Loucy (cell line): ENCODE measurements at regions not wholly inside any gene's neighbourhood (a gene's known extent, or its start where the extent isn't known, plus 50 kb on each side); places are given as distances from the start of the nearest gene placed in this dataset.

Experiments used
- H2AFZ ChIP-seq: fragments of 200-600 bp; sonication (generic); 2 replicates; pipeline ENCODE4 v1.6.0; 2016; ENCODE audit warnings: antibody characterized with exemption, mild to moderate bottlenecking, low read length, moderate library complexity
- H3F3A ChIP-seq: fragments of 200-600 bp; 2 replicates; pipeline ENCODE4 v1.6.0; 2016; ENCODE audit warnings: antibody characterized with exemption, low read depth, mild to moderate bottlenecking
- H3K27me3 ChIP-seq: fragments of 200-600 bp; sonication (generic); 2 replicates; pipeline ENCODE4 v1.6.1; 2014; ENCODE audit warnings: low read length, mild to moderate bottlenecking; ENCODE audit not compliant: insufficient read depth, poor library complexity, severe bottlenecking
- H3K36me3 ChIP-seq: fragments of 200-600 bp; sonication (generic); 2 replicates; pipeline ENCODE4 v1.6.1; 2016; ENCODE audit warnings: low read length; ENCODE audit not compliant: insufficient read depth
- H3K4me1 ChIP-seq: fragments of 200-600 bp; sonication (generic); 2 replicates; pipeline ENCODE4 v1.5.1; 2014; ENCODE audit warnings: low read length, mild to moderate bottlenecking; ENCODE audit not compliant: insufficient read depth, poor library complexity, severe bottlenecking
- H3K4me2 ChIP-seq: fragments of 200-600 bp; sonication (generic); 2 replicates; pipeline ENCODE4 v1.6.0; 2014; ENCODE audit warnings: antibody characterized with exemption, low read length, low read depth, mild to moderate bottlenecking; ENCODE audit not compliant: poor library complexity, severe bottlenecking
- H3K4me3 ChIP-seq: fragments of 200-600 bp; sonication (generic); 2 replicates; pipeline ENCODE4 v1.5.1; 2014; ENCODE audit warnings: low read length, mild to moderate bottlenecking, mixed read lengths; ENCODE audit not compliant: poor library complexity, severe bottlenecking
- H3K79me2 ChIP-seq: fragments of 200-600 bp; sonication (generic); 2 replicates; pipeline ENCODE4 v1.6.1; 2014; ENCODE audit warnings: low read length; ENCODE audit not compliant: insufficient read depth
- H3K9ac ChIP-seq: fragments of 200-600 bp; sonication (generic); 2 replicates; pipeline ENCODE4 v1.6.0; 2014; ENCODE audit warnings: mild to moderate bottlenecking, low read depth, low read length, moderate library complexity; ENCODE audit not compliant: poor library complexity, severe bottlenecking
- H3K9me2 ChIP-seq: fragments of 200-600 bp; sonication (generic); replicated peaks from 2 replicates; pipeline ENCODE4 v1.6.1; 2016; ENCODE audit warnings: low read depth, low read length, mixed read lengths
- H3K9me3 ChIP-seq: fragments of 200-600 bp; sonication (generic); 2 replicates; pipeline ENCODE4 v1.6.1; 2014; ENCODE audit warnings: mild to moderate bottlenecking, antibody characterized with exemption, low read length, low read depth; ENCODE audit not compliant: insufficient read depth
- H4K20me1 ChIP-seq: fragments of 200-600 bp; sonication (generic); 2 replicates; pipeline ENCODE4 v1.6.0; 2014; ENCODE audit warnings: antibody characterized with exemption, low read length, mild to moderate bottlenecking; ENCODE audit not compliant: insufficient read depth, poor library complexity, severe bottlenecking
- CTCF ChIP-seq: fragments of 200-600 bp; sonication (generic); conservative IDR thresholded peaks from 2 replicates; pipeline ENCODE4 v1.5.1; 2014; ENCODE audit warnings: mild to moderate bottlenecking, antibody characterized with exemption, low read length
- EZH2phosphoT487 ChIP-seq: fragments of 200-600 bp; IDR thresholded peaks from 2 replicates; pipeline ENCODE4 v1.6.1; 2018; ENCODE audit warnings: antibody characterized with exemption, mild to moderate bottlenecking, moderate library complexity, borderline replicate concordance

GRCh38 chr15:38857814-38858213 is 293.2 kb upstream of the RASGRP1 start:
- Histone ChIP-seq H4K20me1 (no peaks in the 10 kb centered on the region), H3K9ac (no peak overlapping the region), H3K9me2 (no peaks in the 10 kb centered on the region), H2AFZ (no peak overlapping the region), H3F3A (no peaks in the 10 kb centered on the region), H3K27me3 (no peaks in the 10 kb centered on the region), H3K36me3 (no peaks in the 10 kb centered on the region), H3K79me2 (no peaks in the 10 kb centered on the region), H3K4me2 (no peak overlapping the region), H3K4me3 (no peak overlapping the region), H3K9me3 (no peaks in the 10 kb centered on the region), H3K4me1 (peaks cover 5% of the 10 kb centered on the region)
- TF ChIP-seq EZH2phosphoT487 = no peak
- no peak for TF ChIP-seq CTCF

GRCh38 chr15:38859574-38859973 is 295.0 kb upstream of the RASGRP1 start:
- no peaks in the 10 kb centered on the region for H3K79me2 ChIP-seq
- TF ChIP-seq CTCF (no peak), EZH2phosphoT487 (no peak)
- H3K36me3 ChIP-seq = no peaks in the 10 kb centered on the region
- H3K4me3 ChIP-seq = no peak overlapping the region
- H3K4me2 ChIP-seq = no peak overlapping the region
- H3K27me3 ChIP-seq = no peaks in the 10 kb centered on the region
- H2AFZ ChIP-seq = no peak overlapping the region
- H3K4me1 ChIP-seq = peaks cover 6% of the 10 kb centered on the region
- no peaks in the 10 kb centered on the region for H3F3A ChIP-seq
- no peaks in the 10 kb centered on the region for H4K20me1 ChIP-seq
- H3K9ac ChIP-seq = no peak overlapping the region
- no peaks in the 10 kb centered on the region for H3K9me2 ChIP-seq
- H3K9me3 ChIP-seq = no peaks in the 10 kb centered on the region

- Histone ChIP-seq H4K20me1 (no peaks in the 10 kb centered on the region), H3K27me3 (no peaks in the 10 kb centered on the region), H3K4me3 (no peak overlapping the region), H2AFZ (no peak overlapping the region), H3K79me2 (no peaks in the 10 kb centered on the region), H3K36me3 (no peaks in the 10 kb centered on the region), H3K9me3 (no peaks in the 10 kb centered on the region), H3K9ac (no peak overlapping the region), H3K4me2 (no peak overlapping the region), H3K4me1 (peaks cover 6% of the 10 kb centered on the region), H3F3A (no peaks in the 10 kb centered on the region), H3K9me2 (no peaks in the 10 kb centered on the region)
- TF ChIP-seq EZH2phosphoT487 (no peak), CTCF (no peak)
Measured at GRCh38 chr15:38860253-38860652, 295.6 kb upstream of the RASGRP1 start.
